Coronary artery (tissue), 2 donors: ENCODE measurements at regions not wholly inside any gene's neighbourhood (a gene's known extent, or its start where the extent isn't known, plus 50 kb on each side); places are given as distances from the start of the nearest gene placed in this dataset.

Source experiments
- DNase-seq: peaks from one replicate; pipeline ENCODE4 v3.0.0-alpha.2; 2017; ENCODE audit warnings: low spot score
- H3K27ac ChIP-seq, 2 donors: fragments of 200-600 bp; sonication (generic); one replicate each; pipeline ENCODE4 v1.5.1; 2016 to 2019
- H3K4me3 ChIP-seq: fragments of 200-600 bp; sonication (generic); 2 replicates; pipeline ENCODE4 v1.5.1; 2016; ENCODE audit warnings: mild to moderate bottlenecking, moderate library complexity
- CTCF ChIP-seq: fragments of 200-600 bp; sonication (generic); IDR thresholded peaks from one replicate; pipeline ENCODE4 v1.5.1; 2019; ENCODE audit warnings: antibody characterized with exemption

- DNase-seq: no peak
- Histone ChIP-seq H3K4me3 (no peak overlapping the region), H3K27ac (no peak overlapping the region)
- TF ChIP-seq CTCF: no peak
Measured at GRCh38 chr2:7239078-7239477, 321.9 kb downstream of the RNF144A start.

GRCh38 chr2:7241041-7241745 is 324.0 kb downstream of the RNF144A start:
- DNase-seq: no peak
- Histone ChIP-seq H3K27ac (no peak overlapping the region), H3K4me3 (no peak overlapping the region)
- no peak for TF ChIP-seq CTCF

GRCh38 chr2:7242189-7242867 is 325.1 kb downstream of the RNF144A start:
- no peak for DNase-seq
- no peak for TF ChIP-seq CTCF
- Histone ChIP-seq H3K27ac (no peak overlapping the region), H3K4me3 (no peak overlapping the region)

DNA sequence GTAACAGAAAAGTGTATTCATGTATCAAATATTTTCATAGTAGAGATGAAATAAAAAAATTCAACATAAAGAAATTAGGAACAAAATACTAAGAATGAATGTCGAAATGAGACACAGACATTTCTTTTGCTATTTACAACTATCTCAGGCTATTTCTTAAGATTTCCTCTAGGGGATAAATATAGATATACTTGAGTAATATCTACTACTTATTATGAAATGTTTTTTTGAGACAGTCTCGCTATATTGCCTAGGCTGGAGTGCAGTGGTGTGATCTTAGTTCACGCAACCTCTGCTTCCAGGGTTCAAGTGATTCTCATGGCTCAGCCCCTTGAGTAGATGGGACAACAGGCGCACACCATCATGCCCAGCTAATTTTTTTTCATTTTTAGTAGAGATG is 326.1 kb downstream of the RNF144A start:
- DNase-seq: no peak
- H3K27ac ChIP-seq: no peak overlapping the region
- H3K4me3 ChIP-seq: no peak overlapping the region
- TF ChIP-seq CTCF: no peak

DNA sequence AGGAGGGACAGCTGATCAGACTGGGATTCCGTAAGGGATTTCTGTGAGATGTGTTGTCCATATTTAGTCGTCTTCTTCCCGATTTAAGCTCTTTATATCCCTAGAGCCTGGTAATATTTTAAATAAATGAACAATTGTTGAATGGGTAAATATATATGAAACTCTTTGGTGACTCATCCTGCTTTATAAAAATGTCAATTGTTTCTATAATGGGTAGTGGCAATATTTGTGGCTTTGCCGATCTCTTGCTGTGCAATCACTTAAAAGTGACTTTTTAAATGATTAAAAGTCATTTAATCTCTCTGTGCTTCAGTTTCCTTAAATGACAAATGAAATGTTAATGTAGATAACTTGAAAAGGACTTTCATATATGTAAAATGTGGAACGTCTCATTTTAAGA is 339.2 kb downstream of the RNF144A start:
- no peak for TF ChIP-seq CTCF
- H3K4me3 ChIP-seq: no peak overlapping the region
- no peak for DNase-seq
- H3K27ac ChIP-seq: no peak overlapping the region

DNA sequence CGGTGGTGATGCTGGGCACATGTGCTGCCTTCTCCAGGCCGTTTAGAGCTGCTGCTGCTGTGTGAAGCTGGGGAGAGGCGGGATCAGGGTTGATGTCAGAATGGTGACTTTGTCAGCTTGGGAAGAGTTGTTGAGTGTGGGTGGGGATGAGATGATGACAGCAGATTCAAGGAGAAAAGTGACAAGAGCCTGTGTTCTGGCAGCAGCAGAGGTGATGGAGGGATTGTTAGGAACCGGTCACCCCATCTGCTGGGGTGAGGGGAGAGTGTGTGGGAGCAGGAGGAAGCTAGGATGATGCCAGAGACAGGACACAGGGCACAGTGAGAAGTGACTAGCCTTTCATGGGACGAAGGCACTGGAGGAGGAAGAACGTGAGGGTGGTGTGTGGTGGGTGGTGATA is 345.5 kb downstream of the RNF144A start:
- no peak overlapping the region for H3K27ac ChIP-seq
- H3K4me3 ChIP-seq: no peak overlapping the region
- no peak for DNase-seq
- TF ChIP-seq CTCF: no peak

GRCh38 chr2:7264791-7265190 is 347.6 kb downstream of the RNF144A start:
- H3K4me3 ChIP-seq: no peak overlapping the region
- no peak for DNase-seq
- no peak overlapping the region for H3K27ac ChIP-seq
- no peak for TF ChIP-seq CTCF
